HFF-Myc (cell line): ENCODE measurements at regions not wholly inside any gene's neighbourhood (a gene's known extent, or its start where the extent isn't known, plus 50 kb on each side); places are given as distances from the start of the nearest gene placed in this dataset.

Experiments
- DNase-seq: peaks from one replicate; pipeline ENCODE4 v3.0.0-alpha.2; 2011; ENCODE audit warnings: low read depth; ENCODE audit errors: extremely low read depth
- H3K4me3 ChIP-seq: replicated peaks from 2 replicates; pipeline ENCODE4 v1.5.1; 2011; ENCODE audit warnings: low read depth, mild to moderate bottlenecking, control low read depth, low read length
- CTCF ChIP-seq: IDR thresholded peaks from 2 replicates; pipeline ENCODE4 v1.5.1; 2012; ENCODE audit warnings: mild to moderate bottlenecking, low read depth, low read length, control low read depth; ENCODE audit errors: missing control alignments

GRCh38 chr6:23388086-23388783, 737.8 kb upstream of the NRSN1 start:
- no peak for TF ChIP-seq CTCF
- no peak overlapping the region for H3K4me3 ChIP-seq
- no peak for DNase-seq

DNA sequence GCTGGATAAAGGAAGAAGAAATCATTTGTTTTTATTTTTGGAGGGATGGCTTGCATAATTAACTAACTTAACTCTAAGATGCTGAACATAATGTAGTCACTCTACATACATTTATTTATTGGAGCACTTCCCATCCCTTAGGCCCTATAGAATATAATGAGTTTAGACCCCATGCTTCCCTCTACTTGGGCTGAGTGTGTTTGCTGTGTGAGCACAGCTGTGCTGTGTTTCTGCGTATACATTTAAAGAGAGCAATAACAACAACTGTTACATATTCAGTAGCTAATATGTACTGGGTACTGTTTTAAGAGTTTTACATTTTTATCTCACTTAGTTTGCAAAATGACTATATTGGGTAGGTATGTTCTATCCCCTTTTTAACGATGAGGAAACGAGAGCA, 736.6 kb upstream of the NRSN1 start:
- no peak for DNase-seq
- no peak overlapping the region for H3K4me3 ChIP-seq

GRCh38 chr6:23390221-23390620, 735.8 kb upstream of the NRSN1 start:
- no peak for TF ChIP-seq CTCF
- no peak for DNase-seq
- H3K4me3 ChIP-seq: no peak overlapping the region

More for the DNA sequence above, 736.6 kb upstream of the NRSN1 start:
- no peak for TF ChIP-seq CTCF

- no peak overlapping the region for H3K4me3 ChIP-seq
- DNase-seq: no peak
- no peak for TF ChIP-seq CTCF
Observed at GRCh38 chr6:23394681-23395080, 731.3 kb upstream of the NRSN1 start.

- H3K4me3 ChIP-seq: no peak overlapping the region
Observed at GRCh38 chr6:23395381-23395780, 730.6 kb upstream of the NRSN1 start.

GRCh38 chr6:23396949-23397348, 729.1 kb upstream of the NRSN1 start:
- no peak overlapping the region for H3K4me3 ChIP-seq
- DNase-seq: no peak
- TF ChIP-seq CTCF: no peak

More at GRCh38 chr6:23395381-23395780, 730.6 kb upstream of the NRSN1 start:
- no peak for TF ChIP-seq CTCF
- DNase-seq: no peak

- no peak for TF ChIP-seq CTCF
- DNase-seq: no peak
- no peak overlapping the region for H3K4me3 ChIP-seq
Observed at GRCh38 chr6:23403460-23403859, 722.6 kb upstream of the NRSN1 start.
